GM21619 (cell line): ENCODE measurements at regions not wholly inside any gene's neighbourhood (a gene's known extent, or its start where the extent isn't known, plus 50 kb on each side); places are given as distances from the start of the nearest gene placed in this dataset.

ENCODE experiments used
- ATAC-seq: cut with Tn5 transposase; IDR thresholded peaks from one replicate; pipeline ENCODE4 v1.9.1; 2021; ENCODE audit not compliant: unreplicated experiment

- ATAC-seq, result no peak
Measured at GRCh38 chr6:137933696-137934095, 66.6 kb downstream of the TNFAIP3 start.

GRCh38 chr6:137936798-137937197, 69.7 kb downstream of the TNFAIP3 start:
- no peak for ATAC-seq

- no peak for ATAC-seq
Measured at GRCh38 chr6:137937834-137938233, 70.8 kb downstream of the TNFAIP3 start.

GRCh38 chr6:137938770-137939379, 71.8 kb downstream of the TNFAIP3 start:
- no peak for ATAC-seq

GRCh38 chr6:137941995-137942394, 74.9 kb downstream of the TNFAIP3 start:
- no peak for ATAC-seq

GRCh38 chr6:137942736-137943135, 75.7 kb downstream of the TNFAIP3 start:
- ATAC-seq, result no peak

GRCh38 chr6:137944381-137944780, 77.3 kb downstream of the TNFAIP3 start:
- peak; percentile 7 for ATAC-seq

- peak; percentile 43 for ATAC-seq
Measured at GRCh38 chr6:137944793-137945498, 77.9 kb downstream of the TNFAIP3 start.

GRCh38 chr6:137949686-137950390, 82.8 kb downstream of the TNFAIP3 start:
- ATAC-seq, result peak; percentile 53

- peak; percentile 43 for ATAC-seq
Measured at GRCh38 chr6:137950581-137950980, 83.5 kb downstream of the TNFAIP3 start.

- peak; percentile 50 for ATAC-seq
Measured at GRCh38 chr6:137951064-137951597, 84.1 kb downstream of the TNFAIP3 start.

- no peak for ATAC-seq
Measured at GRCh38 chr6:137952247-137952646, 85.2 kb downstream of the TNFAIP3 start.

GRCh38 chr6:137953761-137954160, 86.7 kb downstream of the TNFAIP3 start:
- no peak for ATAC-seq

GRCh38 chr6:137954253-137954652, 87.2 kb downstream of the TNFAIP3 start:
- no peak for ATAC-seq

- no peak for ATAC-seq
Measured at GRCh38 chr6:137956098-137956488, 89.0 kb downstream of the TNFAIP3 start.

- no peak for ATAC-seq
Measured at GRCh38 chr6:137957471-137957870, 90.4 kb downstream of the TNFAIP3 start.

GRCh38 chr6:137958811-137959565, 91.9 kb downstream of the TNFAIP3 start:
- ATAC-seq, result no peak

- no peak for ATAC-seq
Measured at GRCh38 chr6:137962725-137963124, 95.7 kb downstream of the TNFAIP3 start.

- no peak for ATAC-seq
Measured at GRCh38 chr6:137964876-137965275, 97.8 kb downstream of the TNFAIP3 start.

- ATAC-seq, result no peak
Measured at GRCh38 chr6:137967689-137968454, 100.8 kb downstream of the TNFAIP3 start.
